AG08395 (cell line): ENCODE measurements at regions not wholly inside any gene's neighbourhood (a gene's known extent, or its start where the extent isn't known, plus 50 kb on each side); places are given as distances from the start of the nearest gene placed in this dataset.
A peak's percentile ranks its signal among the peaks of the same experiment; 100 is the strongest.

Source experiments
- DNase-seq: peaks from one replicate; pipeline ENCODE4 v3.0.0; 2012; ENCODE audit warnings: mixed read lengths, low spot score

- DNase-seq = no peak
Measured at GRCh38 chr15:37581866-37582532, 352.4 kb upstream of the TMCO5A start.

GRCh38 chr15:37582852-37583251, 351.6 kb upstream of the TMCO5A start:
- DNase-seq = no peak

GRCh38 chr15:37586011-37586583, 348.3 kb upstream of the TMCO5A start:
- peak; percentile 61 for DNase-seq

GRCh38 chr15:37586976-37587375, 347.5 kb upstream of the TMCO5A start:
- peak; percentile 10 for DNase-seq

- no peak for DNase-seq
Measured at GRCh38 chr15:37594417-37594816, 340.0 kb upstream of the TMCO5A start.

GRCh38 chr15:37595426-37595970, 338.9 kb upstream of the TMCO5A start:
- DNase-seq = no peak

- no peak for DNase-seq
Measured at GRCh38 chr15:37599156-37599555, 335.3 kb upstream of the TMCO5A start.

- no peak for DNase-seq
Measured at GRCh38 chr15:37616215-37616614, 318.2 kb upstream of the TMCO5A start.

GRCh38 chr15:37618353-37618752, 316.1 kb upstream of the TMCO5A start:
- no peak for DNase-seq

- no peak for DNase-seq
Measured at GRCh38 chr15:37619358-37620042, 314.9 kb upstream of the TMCO5A start.

- DNase-seq = no peak
Measured at GRCh38 chr15:37625576-37625975, 308.9 kb upstream of the TMCO5A start.

- no peak for DNase-seq
Measured at GRCh38 chr15:37628507-37628906, 305.9 kb upstream of the TMCO5A start.

GRCh38 chr15:37636736-37637135, 297.7 kb upstream of the TMCO5A start:
- DNase-seq = no peak

GRCh38 chr15:37638116-37638515, 296.3 kb upstream of the TMCO5A start:
- DNase-seq = no peak

GRCh38 chr15:37638691-37639090, 295.7 kb upstream of the TMCO5A start:
- DNase-seq = no peak

- no peak for DNase-seq
Measured at GRCh38 chr15:37652646-37653417, 281.6 kb upstream of the TMCO5A start.

- no peak for DNase-seq
Measured at GRCh38 chr15:37678124-37678523, 256.3 kb upstream of the TMCO5A start.

GRCh38 chr15:37679627-37680026, 254.8 kb upstream of the TMCO5A start:
- no peak for DNase-seq

- peak; percentile 15 for DNase-seq
Measured at GRCh38 chr15:37682304-37682703, 252.1 kb upstream of the TMCO5A start.

- DNase-seq = no peak
Measured at GRCh38 chr15:37691911-37692310, 242.5 kb upstream of the TMCO5A start.

GRCh38 chr15:37693926-37694325, 240.5 kb upstream of the TMCO5A start:
- no peak for DNase-seq

GRCh38 chr15:37695719-37696118, 238.7 kb upstream of the TMCO5A start:
- peak; percentile 19 for DNase-seq
